ENCODE measurements at regions not wholly inside any gene's neighbourhood (a gene's known extent, or its start where the extent isn't known, plus 50 kb on each side); places are given as distances from the start of the nearest gene placed in this dataset.

DNA sequence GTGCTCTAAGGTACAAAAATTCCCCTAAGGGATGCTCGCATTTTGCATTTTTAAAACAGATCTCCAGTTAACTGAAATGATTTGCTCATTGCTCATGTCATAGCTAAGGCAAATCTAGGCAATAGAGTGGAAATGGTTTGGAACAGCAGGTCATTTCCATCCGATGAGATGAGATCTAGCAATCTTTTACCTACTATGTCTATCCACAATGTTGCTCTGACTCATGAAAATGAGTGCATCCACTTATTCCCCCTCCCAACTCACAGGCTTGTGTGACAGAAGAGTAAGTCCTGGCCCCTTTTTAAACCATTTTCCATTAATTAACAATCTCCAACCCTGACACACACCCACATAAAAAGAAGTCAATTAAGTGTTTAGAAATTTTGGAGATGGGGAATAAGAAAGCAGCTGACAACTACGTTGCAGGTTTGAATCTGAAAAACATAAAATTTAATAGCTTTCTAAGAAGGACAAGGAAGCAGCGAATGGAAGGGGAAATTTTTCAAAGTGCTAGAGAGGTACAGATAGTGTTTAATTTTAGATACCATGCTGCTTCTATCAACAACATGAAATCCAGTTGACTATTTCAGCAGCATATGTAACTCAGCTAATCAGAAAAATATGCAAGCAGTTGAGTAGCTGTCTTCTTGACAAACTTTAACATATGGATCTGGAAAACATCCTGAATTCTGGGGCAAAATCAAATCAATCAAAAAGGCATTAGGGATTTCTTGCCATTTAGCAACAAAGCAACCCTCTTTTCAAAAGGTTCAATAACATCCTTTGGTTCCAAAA is 112.0 kb downstream of the TMCO5A start:
- no peak for DNase-seq

DNA sequence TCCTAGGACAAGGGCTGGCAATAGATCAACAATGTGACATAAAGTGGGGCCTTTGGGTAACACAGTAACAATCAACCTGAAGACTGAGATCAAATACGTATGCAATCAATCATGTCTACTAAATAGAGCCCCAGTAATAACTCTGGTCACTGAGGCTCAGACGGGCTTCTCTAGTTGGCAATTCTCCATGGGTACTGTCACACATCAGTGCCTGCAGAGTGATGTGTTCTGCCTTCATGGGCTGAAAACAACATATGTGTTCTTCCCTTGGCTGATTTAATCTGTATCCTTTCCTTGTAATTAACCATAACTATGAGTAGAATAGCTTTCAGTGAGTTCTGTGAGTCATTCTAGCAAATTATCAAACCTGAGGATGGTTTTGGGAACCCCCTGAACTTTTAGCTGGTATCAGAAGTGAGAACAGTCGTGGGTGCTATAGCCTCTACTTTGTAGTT is 113.6 kb downstream of the TMCO5A start:
- DNase-seq = no peak

DNA sequence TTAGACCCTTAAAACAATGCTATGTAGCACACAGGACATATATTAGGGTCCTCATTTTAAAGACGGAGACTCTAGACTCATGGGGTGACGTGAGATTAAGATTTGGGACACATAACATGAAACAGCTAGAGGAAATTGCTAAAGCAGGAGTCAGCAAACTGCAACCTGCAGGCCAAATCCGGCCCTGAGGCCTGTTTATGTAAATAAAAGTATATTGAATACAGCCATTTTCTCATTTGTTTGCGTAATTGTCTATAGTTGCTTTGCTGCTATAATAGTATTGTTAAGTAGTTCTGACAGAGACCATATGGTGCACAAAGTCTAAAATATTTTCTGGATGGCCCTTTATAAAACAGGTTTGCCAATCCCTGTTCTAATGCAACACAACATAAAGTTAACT is 115.5 kb downstream of the TMCO5A start:
- no peak for DNase-seq

DNA sequence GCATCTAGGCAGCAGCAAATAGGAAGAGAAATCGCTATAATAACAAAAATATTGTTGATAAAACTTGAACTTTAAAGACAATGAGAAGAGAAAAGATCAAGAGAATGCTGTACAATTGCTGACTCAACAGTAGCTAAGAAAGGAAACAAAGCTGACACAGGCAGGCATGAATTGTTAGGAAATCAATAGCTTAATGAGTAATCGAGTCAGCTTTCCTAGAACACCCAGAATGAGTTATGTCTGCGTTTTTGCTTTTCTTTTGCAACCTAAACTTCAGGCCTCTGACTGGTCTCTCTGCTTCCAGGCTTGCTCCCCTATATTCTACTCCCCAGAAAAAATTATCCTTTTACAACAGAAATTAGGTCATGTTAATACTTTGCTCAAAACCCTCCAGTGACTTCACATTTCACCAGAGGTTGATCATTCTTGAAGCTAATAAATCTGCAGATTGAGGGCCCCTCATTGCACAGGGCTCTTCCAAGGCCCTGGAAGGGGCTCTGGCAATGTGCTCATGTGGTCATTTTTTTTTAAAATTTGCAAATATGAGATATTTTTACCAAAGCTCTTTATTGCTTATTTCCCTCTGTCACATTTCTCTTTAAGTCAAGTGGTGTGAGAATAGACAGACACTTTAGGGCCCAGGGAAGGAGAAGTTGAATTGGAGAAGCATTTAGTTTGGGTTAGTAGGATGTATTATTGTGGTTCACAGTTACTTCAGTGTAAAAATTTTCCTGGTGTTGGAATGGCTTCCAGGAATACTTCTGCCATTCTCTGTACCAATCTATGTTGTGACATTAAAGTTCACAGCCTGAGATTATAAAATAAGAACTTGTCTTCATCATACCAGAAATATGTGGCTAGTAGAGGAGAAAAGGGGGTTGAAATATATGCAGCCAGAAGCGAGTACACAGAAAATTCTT is 116.3 kb downstream of the TMCO5A start:
- no peak for DNase-seq

DNA sequence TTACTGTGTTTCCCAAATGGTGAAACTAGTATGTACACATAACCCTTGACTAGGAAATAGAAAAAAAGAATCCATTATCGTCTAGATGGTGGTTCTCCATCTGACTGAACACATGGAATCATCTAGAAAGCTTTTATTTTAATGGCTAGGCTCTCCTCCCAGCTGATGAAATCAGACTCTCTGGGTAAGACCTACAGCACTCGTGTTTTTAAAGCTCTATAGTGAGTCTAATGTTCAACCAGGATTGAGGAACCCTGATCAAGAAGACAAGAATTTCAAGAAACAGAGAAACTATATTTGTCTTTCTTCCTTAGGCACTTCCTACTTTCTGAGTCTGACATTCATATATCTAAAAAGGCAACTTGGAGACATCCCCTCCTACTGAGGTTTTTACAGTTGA is 118.8 kb downstream of the TMCO5A start:
- no peak for DNase-seq

DNA sequence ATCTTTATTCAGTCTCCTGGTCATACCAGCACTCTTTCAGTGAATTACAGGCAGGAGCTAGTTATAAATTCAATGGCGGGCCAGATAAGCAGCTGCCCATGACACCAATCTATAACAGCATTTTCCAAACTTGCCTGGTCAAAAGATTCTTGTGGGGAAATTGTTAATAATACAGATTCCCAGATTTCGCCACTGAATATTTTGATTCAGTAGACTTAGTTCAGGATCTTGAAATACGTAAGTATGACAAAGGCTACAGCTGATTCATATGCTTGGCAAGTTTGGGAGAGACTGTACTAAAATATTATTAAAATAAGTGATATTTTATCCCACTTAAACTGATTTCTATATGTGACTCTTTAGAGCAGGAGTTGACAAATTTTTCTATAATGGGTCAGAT is 119.3 kb downstream of the TMCO5A start:
- no peak for DNase-seq

DNA sequence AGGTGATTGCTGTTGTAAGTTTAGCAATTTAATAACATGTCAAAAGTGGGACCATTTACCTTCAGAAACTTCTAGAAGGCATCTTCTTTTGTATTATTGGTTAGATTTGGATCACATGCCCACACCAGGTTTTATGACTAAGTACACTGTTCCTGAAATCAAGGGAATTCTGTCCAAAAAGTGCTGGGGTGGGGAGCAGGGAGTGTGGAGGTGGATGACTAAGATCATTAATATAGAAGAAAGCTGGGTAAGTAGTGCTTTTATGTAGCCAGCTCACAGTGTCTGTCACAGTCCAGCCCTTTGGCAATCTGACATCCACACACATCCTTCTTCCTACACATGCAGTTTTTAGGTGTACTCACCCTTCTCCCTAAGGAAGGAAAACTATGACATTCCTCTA is 120.0 kb downstream of the TMCO5A start:
- no peak for DNase-seq

DNA sequence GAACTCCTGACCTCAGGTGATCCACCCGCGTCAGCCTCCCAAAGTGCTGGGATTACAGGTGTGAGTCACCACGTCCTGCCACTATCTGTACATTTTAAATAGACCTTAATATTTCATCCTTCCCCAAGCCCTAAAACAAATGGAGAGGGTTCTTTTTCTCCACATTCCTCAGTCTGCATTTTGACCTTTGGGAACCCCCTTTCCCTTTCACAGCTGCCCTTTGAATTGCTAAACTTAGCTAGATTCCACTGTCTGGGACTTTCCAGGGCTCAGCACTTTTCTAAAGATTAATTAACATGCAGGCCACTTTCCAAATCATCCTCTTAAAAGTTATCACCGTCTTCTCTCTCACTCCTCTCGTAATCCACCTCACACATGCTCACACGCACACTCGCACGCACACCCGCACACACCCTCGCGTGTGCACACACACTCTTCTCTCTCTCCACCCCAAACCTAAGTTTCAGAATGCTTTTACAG is 124.2 kb downstream of the TMCO5A start:
- no peak for DNase-seq

DNA sequence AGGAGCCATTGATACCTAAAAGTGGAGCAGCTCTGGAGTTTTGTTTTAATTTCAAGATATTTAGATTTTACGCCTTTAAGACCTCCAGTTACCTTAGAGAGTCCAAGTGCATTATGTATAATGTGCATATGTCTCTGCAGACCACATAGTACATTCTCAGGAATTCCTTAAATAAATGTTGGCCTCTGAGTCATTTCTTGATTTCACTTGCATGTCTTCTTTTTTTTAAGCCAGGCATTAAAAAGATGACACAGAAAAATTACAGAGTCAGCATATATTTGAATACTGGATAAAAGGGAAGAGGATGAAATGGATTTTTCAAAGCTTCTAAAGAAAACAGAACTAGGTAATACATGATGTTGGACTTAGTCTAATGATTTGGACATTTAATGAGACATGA is 125.2 kb downstream of the TMCO5A start:
- DNase-seq = no peak

DNA sequence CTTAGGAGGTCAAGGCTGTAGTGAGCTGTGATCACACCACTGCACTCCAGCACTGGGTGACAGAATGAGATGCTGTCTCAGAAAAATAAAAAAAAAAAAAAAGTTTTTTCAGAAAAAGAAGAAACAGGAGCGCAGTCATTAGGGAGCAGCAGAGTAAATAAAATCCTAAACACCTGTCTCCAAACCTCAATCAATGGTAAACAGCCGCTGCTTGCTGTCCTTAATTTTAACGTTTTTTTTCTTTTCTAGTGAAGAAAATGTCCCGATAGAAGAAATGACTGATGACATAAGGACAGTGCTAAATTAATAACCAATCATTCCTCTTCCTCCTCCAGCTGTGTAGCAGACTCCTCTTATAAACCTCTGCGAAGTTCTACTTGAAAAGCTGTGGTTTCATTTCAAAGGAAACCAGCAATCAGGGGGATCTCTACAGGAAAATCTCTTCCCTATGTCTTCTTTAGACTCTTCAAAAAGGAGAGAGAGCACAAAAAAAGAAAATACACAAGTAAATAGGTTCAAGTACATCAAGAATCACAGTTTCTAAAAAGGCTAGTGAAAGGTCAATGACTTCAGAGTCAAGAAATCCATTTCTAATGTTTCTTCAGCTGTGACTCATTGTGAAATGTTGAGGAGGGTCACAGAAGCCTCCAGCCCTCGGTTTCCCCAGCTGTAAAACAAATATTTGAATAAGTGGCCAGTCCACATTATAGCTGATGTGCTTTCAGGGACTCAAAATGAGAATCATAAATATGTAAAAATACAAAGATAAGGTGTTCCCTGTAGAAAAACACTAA is 127.6 kb downstream of the TMCO5A start:
- no peak for DNase-seq

DNA sequence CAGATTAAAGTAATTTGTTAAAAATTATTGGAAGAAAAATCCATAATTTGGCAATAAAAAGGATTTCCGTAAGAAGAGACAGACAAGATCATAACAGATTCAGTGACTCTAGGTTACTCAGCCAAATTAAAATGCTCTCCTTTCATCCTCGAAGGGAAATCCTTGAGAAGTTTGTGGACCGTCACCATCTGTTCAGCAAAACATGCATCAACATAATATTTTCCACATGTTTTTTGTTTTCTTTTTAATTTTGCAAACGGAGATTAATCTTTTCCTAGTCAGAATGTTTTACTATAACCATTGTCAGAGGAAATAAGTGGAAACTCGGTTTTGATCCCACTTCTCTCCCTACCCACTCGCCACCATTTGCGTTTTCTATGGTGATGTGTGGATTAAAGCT is 128.3 kb downstream of the TMCO5A start:
- no peak for DNase-seq

DNA sequence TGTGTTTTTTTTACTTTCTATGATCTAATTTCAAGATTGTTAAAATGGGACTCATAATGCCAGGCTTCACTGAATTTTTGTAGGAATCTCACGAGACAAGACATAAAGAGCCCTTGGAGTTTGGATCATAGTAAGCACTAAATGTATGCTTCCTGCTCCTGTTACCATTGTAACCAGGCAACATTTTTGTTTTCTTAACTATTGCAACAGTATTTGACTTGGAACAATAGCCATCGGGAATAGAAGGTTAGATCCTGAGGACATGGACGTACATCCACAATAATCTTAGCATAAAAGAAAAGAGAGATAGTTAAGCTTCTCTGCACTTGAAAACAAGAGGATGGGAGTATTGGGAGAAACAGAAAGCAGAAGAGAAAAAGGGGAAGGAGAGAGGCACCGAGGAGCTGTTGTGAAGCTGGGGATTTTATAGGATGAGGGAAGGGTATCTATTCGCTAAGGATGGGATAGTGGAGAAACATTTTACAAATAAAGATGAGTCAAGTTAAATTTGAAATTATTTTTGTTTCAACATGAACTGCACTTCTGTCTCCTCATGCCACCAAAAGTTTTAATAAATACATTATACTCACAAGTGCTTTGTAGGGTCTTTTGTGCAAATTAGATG is 131.4 kb downstream of the TMCO5A start:
- DNase-seq = no peak

DNA sequence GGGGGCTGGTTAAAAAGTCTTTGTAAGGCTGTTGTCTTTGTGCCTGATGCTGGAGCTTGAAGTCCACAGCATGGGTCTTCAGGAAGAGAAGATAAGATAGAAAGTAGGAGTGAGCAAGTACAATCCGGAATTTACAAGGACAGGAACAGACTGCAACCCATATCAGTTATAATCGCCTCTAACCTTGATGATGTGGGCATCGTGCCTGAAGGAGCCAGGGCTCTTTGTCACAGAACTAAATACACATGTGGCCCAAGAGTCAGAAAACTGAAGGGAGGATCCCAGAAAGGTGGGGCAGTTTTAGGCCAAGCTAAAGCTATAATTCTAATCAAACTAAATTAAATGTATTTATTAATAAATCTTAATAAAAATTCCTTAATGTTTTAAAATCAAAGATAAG is 132.2 kb downstream of the TMCO5A start:
- no peak for DNase-seq

DNA sequence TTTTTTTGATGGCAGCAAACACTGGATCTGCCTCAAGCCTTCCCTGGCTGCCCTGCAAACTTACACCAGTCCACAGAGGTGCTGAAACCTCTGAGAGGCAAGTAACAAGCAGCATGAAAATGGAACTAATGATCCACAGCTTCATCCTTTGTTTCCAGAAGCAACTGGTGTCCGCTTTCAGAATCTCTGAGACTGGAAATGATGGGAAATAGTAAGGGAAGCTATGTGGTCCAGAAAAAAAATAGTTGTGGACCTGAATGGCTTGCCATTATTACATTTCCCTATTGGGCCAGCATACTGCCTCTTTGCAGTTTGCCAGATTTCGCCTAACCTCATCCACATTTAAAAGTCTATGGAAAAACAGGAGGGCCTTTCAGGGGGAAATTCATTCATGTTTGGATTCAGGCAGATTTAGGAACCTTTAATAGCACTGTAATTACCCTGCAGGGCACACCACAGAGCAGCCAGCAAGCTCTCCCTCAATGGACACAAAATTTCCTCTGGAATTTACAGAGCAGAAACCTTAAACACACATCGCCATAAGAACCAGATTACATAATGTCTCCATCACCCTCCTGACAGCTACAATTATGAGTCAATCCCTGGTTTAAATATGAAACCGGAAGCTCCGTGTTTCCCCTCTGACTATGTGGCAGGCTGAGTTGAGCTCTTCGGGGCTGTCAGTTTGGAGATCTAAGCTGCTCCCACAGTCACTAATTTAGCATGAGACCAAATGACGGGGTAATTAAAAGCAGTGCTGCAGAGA is 134.4 kb downstream of the TMCO5A start:
- no peak for DNase-seq

DNA sequence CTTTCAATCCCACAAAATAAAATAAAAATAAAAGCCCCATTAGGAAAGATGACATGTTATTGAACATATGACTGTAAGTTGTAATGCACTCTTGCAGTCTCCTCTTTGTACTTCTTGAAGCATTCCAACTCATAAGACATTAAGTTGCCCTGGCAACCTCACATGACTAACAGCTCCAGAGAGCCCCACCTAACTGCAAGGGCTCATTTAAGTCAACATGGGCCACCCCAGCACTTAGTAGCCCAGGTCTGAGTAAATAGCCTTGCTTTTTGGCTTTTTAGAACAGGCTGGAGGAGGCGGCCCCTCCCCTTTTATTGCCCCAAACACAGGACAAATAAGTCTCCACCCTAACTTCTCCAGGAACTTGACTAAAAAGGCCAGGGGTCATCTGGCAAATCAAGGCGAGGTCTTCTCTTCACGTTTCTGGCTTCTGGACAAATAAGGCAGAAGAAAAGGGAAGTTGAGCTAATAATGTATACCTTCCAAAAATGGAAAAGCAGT is 135.1 kb downstream of the TMCO5A start:
- no peak for DNase-seq

DNA sequence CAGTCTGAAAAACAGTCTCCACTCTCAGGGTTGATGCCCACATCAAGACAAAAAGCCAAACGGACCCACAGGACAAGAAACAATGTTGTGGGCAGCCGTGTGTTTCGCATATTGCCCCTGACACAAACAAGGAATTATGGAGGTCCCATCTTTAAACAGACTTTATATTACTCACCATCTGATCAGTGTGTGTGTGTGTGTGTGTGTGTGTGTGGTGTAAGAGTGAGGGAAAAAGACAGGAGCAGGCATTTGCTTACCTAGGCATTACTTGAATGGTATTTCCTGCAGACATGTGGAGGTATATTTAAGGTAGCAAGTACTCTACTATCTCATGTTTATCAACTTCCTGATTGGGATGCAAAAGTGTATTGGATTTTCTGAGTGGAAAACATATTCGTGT is 136.3 kb downstream of the TMCO5A start:
- no peak for DNase-seq

DNA sequence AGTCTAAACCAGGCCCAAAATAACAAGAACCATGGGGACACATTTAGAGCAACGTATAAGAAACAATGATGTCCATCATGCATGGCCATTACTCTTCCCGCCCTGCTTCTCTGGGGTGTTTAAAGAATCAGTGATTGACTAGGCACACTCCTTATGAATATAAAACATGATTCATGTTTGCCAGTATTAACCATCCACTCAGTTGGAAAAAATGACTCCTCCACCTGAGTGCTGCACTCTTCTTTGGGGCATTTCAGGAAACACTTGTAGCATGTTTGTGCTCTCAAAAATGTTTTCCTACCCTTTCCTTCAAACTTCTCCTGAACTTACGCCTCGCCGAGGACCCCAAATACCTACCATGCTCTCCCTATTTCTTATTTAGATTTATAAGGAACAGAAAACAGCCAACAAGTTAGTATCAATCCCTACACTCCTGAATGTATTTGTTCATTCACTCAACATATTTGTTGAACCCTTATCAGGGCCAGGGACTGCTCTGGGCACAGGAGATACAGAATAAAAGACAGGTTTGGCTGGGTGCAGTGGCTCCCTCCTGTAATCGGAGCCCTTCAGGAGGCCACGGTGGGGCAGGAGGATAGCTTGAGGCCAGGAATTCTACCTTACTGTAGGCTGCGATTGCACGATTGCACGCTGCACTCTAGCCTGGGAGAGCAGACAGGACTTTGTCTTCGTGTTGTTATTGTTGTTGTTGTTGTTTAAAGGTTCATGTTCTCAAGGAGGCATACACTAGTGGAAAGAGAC is 137.0 kb downstream of the TMCO5A start:
- DNase-seq = no peak

DNA sequence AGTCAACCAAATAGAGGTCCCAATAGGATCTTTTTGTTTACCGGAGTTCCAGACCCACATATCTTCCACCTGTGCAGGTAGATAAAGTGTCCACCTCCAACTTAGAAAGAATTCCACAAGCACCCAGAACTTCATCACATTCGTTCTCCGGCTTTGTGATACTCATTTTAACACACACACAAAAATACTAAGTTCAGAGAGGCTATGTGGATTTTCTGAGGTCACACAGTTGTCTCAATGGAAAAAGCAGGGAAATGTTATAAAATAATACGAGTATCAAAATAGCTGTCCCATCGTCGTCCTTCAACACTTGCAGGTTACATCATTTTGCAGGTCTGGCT is 137.5 kb downstream of the TMCO5A start:
- no peak for DNase-seq

DNA sequence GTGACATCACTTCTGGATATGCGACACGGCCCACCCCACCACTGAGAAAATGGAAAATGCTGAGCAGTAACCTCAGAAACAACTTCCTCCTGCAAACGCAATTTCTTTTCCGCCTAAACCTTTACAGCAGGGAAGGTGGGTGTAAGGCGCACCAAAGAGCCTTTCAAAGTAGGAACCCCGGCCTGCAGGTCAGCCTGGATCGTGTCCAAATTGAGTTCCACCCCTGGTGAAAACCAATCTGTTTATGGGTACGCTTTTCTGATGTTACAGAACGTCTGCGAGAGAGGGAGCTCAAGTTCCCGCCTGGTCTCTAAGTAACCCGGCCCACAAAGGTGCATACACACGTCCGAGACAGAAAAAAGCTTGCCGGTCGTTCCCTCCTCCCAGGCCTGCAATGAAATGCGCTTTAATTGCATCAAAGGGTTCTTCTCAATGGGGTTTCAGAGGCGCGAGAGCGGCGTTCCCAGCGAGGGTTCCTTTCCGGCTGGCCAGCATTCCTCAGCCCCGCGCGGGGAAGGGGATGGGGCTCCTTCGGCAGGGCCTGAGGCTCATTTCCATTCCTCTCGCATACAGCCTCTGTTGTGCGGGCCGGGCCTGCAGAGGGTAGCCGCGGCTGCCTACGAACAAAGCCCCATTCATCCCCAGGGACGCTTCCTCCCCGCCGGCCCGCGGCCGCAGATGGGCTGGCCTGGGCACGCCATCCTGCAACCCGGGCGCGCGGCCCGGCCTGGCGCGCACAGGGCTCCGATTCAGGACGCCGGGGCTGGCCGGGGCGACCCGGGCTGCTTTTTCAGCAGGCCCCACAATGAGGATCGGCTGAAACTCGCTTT is 138.1 kb downstream of the TMCO5A start:
- DNase-seq = peak; percentile 74
